ENCODE measurements at regions not wholly inside any gene's neighbourhood (a gene's known extent, or its start where the extent isn't known, plus 50 kb on each side); places are given as distances from the start of the nearest gene placed in this dataset.

DNA sequence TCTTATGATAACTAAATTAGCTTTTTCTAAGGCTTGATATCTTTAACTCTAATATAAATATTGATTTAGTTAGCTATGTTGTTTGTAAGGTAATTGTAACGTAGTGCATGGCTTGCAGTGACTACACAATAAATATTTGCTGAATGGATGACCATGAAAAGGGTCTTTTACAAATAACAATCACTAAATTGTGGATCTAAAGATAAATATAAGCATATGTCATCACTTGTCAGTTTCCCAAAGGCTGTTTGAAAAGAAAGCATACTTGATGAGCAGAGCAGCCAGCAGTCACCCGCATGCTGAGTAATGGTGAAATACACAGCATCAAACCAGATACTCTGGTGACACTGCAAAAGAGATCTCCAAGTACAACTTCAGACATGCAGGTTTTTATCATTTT, 92.5 kb upstream of the FMN2 start:
- TF ChIP-seq, protein P1, sequence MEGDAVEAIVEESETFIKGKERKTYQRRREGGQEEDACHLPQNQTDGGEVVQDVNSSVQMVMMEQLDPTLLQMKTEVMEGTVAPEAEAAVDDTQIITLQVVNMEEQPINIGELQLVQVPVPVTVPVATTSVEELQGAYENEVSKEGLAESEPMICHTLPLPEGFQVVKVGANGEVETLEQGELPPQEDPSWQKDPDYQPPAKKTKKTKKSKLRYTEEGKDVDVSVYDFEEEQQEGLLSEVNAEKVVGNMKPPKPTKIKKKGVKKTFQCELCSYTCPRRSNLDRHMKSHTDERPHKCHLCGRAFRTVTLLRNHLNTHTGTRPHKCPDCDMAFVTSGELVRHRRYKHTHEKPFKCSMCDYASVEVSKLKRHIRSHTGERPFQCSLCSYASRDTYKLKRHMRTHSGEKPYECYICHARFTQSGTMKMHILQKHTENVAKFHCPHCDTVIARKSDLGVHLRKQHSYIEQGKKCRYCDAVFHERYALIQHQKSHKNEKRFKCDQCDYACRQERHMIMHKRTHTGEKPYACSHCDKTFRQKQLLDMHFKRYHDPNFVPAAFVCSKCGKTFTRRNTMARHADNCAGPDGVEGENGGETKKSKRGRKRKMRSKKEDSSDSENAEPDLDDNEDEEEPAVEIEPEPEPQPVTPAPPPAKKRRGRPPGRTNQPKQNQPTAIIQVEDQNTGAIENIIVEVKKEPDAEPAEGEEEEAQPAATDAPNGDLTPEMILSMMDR (IDR thresholded peaks at IDR 0.05; ENCODE audit: low read depth, low read length), result no peak
- no peak for TF ChIP-seq EZH2phosphoT487 (IDR thresholded peaks at IDR 0.05; ENCODE audit: low read depth)
